SU-DHL-6 (cell line): ENCODE measurements at regions not wholly inside any gene's neighbourhood (a gene's known extent, or its start where the extent isn't known, plus 50 kb on each side); places are given as distances from the start of the nearest gene placed in this dataset.

Experiments
- H2AFZ ChIP-seq: fragments of 200-600 bp; sonication (generic); 2 replicates; pipeline ENCODE4 v1.6.1; 2014; ENCODE audit warnings: low read depth, mild to moderate bottlenecking, moderate library complexity, mixed read lengths, antibody characterized with exemption, low read length; ENCODE audit not compliant: severe bottlenecking
- H3F3A ChIP-seq: fragments of 200-600 bp; shearing (Covaris generic); 2 replicates; pipeline ENCODE4 v1.6.0; 2016; ENCODE audit warnings: antibody characterized with exemption, mild to moderate bottlenecking; ENCODE audit not compliant: insufficient read depth
- H3K27ac ChIP-seq: fragments of 200-600 bp; sonication (generic); 2 replicates; pipeline ENCODE4 v1.5.1; 2016; ENCODE audit warnings: low read depth, mild to moderate bottlenecking, low read length, moderate library complexity, mixed read lengths
- H3K27me3 ChIP-seq: fragments of 200-600 bp; sonication (generic), shearing (Covaris generic); 2 replicates; pipeline ENCODE4 v1.6.0; 2014; ENCODE audit warnings: mild to moderate bottlenecking, low read length
- H3K36me3 ChIP-seq: fragments of 200-600 bp; sonication (generic); 2 replicates; pipeline ENCODE4 v1.6.1; 2014; ENCODE audit warnings: mild to moderate bottlenecking, low read length, mixed read lengths
- H3K4me2 ChIP-seq: fragments of 300-600, 200-600 bp; shearing (Covaris generic), sonication (generic); 2 replicates; pipeline ENCODE4 v1.6.0; 2014; ENCODE audit warnings: low read length, low read depth, mild to moderate bottlenecking; ENCODE audit not compliant: poor library complexity, severe bottlenecking
- H3K4me3 ChIP-seq: fragments of 200-600 bp; sonication (generic); 2 replicates; pipeline ENCODE4 v1.5.1; 2014; ENCODE audit warnings: antibody characterized with exemption, low read length, mild to moderate bottlenecking, mixed read lengths; ENCODE audit not compliant: insufficient read depth, poor library complexity, severe bottlenecking
- H3K79me2 ChIP-seq: fragments of 200-600 bp; sonication (generic); 2 replicates; pipeline ENCODE4 v1.6.1; 2014; ENCODE audit warnings: mild to moderate bottlenecking, low read length, moderate library complexity; ENCODE audit not compliant: insufficient read depth
- H3K9ac ChIP-seq: fragments of 200-600 bp; sonication (generic); 2 replicates; pipeline ENCODE4 v1.7.0; 2014; ENCODE audit warnings: mild to moderate bottlenecking, low read length
- H3K9me2 ChIP-seq: fragments of 200-600 bp; sonication (generic); replicated peaks from 2 replicates; pipeline ENCODE4 v1.6.1; 2014; ENCODE audit warnings: low read length; ENCODE audit not compliant: insufficient read depth
- H3K9me3 ChIP-seq: fragments of 200-600 bp; sonication (generic); 2 replicates; pipeline ENCODE4 v1.6.1; 2014; ENCODE audit warnings: low read length, mixed read lengths; ENCODE audit not compliant: insufficient read depth
- H4K20me1 ChIP-seq: fragments of 200-600 bp; sonication (generic); 2 replicates; pipeline ENCODE4 v1.6.1; 2014; ENCODE audit warnings: low read depth, mild to moderate bottlenecking, antibody characterized with exemption, low read length, moderate library complexity, mixed read lengths
- CTCF ChIP-seq: fragments of 200-600 bp; sonication (generic); IDR thresholded peaks from one replicate; pipeline ENCODE4 v1.5.1; 2017; ENCODE audit warnings: antibody characterized with exemption, mild to moderate bottlenecking, low read length, moderate library complexity; ENCODE audit not compliant: insufficient read depth, poor library complexity, severe bottlenecking
- EZH2phosphoT487 ChIP-seq: fragments of 200-600 bp; sonication (generic), shearing (Covaris generic); conservative IDR thresholded peaks from 2 replicates; pipeline ENCODE4 v1.6.1; 2018; ENCODE audit warnings: mild to moderate bottlenecking, antibody characterized with exemption, low read length, moderate library complexity, mixed read lengths

- Histone ChIP-seq H3K36me3 (no peaks in the 10 kb centered on the region), H2AFZ (no peak overlapping the region), H3K4me3 (no peak overlapping the region), H3K79me2 (no peaks in the 10 kb centered on the region), H3K9me3 (no peaks in the 10 kb centered on the region), H3K27ac (no peak overlapping the region), H4K20me1 (no peaks in the 10 kb centered on the region), H3K9me2 (no peaks in the 10 kb centered on the region), H3K4me2 (no peak overlapping the region), H3K9ac (no peak overlapping the region), H3F3A (no peaks in the 10 kb centered on the region), H3K27me3 (no peaks in the 10 kb centered on the region)
- TF ChIP-seq CTCF = no peak
- no peak for TF ChIP-seq EZH2phosphoT487
These were observed 120.9 kb downstream of the OLIG3 start for GRCh38 chr6:137373296-137373695.

- no peaks in the 10 kb centered on the region for H4K20me1 ChIP-seq
- no peaks in the 10 kb centered on the region for H3F3A ChIP-seq
- H3K9ac ChIP-seq = no peak overlapping the region
- no peaks in the 10 kb centered on the region for H3K9me2 ChIP-seq
- no peak overlapping the region for H2AFZ ChIP-seq
- no peak for TF ChIP-seq EZH2phosphoT487
- TF ChIP-seq CTCF = no peak
- no peaks in the 10 kb centered on the region for H3K9me3 ChIP-seq
- no peaks in the 10 kb centered on the region for H3K27me3 ChIP-seq
- H3K36me3 ChIP-seq = no peaks in the 10 kb centered on the region
- H3K4me3 ChIP-seq = no peak overlapping the region
- no peak overlapping the region for H3K4me2 ChIP-seq
- H3K27ac ChIP-seq = no peak overlapping the region
- H3K79me2 ChIP-seq = no peaks in the 10 kb centered on the region
These were observed 121.7 kb downstream of the OLIG3 start for GRCh38 chr6:137372532-137372931.

- Histone ChIP-seq H3K9ac (no peak overlapping the region), H3K4me2 (no peak overlapping the region)
These were observed 122.6 kb downstream of the OLIG3 start for GRCh38 chr6:137371634-137372016.

More at GRCh38 chr6:137371634-137372016, 122.6 kb downstream of the OLIG3 start:
- H3K79me2 ChIP-seq = no peaks in the 10 kb centered on the region
- no peak overlapping the region for H3K4me3 ChIP-seq
- H3K36me3 ChIP-seq = no peaks in the 10 kb centered on the region
- H3K27me3 ChIP-seq = no peaks in the 10 kb centered on the region
- H3K9me3 ChIP-seq = no peaks in the 10 kb centered on the region
- no peaks in the 10 kb centered on the region for H3F3A ChIP-seq
- H4K20me1 ChIP-seq = no peaks in the 10 kb centered on the region
- no peak overlapping the region for H2AFZ ChIP-seq
- TF ChIP-seq EZH2phosphoT487 (no peak), CTCF (no peak)
- H3K9me2 ChIP-seq = no peaks in the 10 kb centered on the region
- H3K27ac ChIP-seq = no peak overlapping the region
